Left colon (tissue), 2 donors: ENCODE measurements at regions not wholly inside any gene's neighbourhood (a gene's known extent, or its start where the extent isn't known, plus 50 kb on each side); places are given as distances from the start of the nearest gene placed in this dataset.
"Not testable (repeated sequence)": the region's sequence is repeated elsewhere in the genome, so short reads cannot be mapped to it uniquely, and the experiment has no call there.

Source experiments
- ATAC-seq: fragments of 200-7000 bp; cut with Tn5 transposase; one replicate; pipeline ENCODE4 v1.9.1; 2020; ENCODE audit warnings: mild to moderate bottlenecking, moderate library complexity
- DNase-seq, 2 donors: peaks; one replicate each; pipeline ENCODE4 v3.0.0-alpha.2; 2020
- intact Hi-C, 2 donors: fragments of 100-400 bp; cut with DNase I in 1 of 2; cut with micrococcal nuclease in 1 of 2; formaldehyde crosslinking; loops; one replicate each; pipeline versions ENCODE4 v1.11.2 to v1.14.0; 2022; cut with DNase I, micrococcal nuclease
- donor health status: DM: no; HTN: no; CAD: no.
- donor health status: DM: yes; HTN: yes; CAD: no.

DNA sequence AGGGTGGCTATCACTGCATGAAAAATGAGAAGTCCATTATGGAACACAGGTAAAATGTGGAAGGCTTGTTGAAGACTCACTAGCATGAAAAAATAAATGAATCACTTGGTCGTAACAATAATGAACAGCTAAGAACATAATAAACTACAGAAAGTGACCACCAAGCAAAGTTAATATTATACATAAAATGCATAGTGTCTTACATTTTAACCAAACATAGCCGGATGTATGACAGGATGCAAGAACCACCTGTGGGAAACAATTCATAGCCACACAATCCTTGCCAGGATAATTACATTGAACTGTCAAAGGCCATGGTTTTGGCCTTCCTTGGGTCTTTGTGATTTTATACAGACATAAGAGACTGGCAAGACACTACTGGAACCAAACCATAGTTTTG, 81.9 kb upstream of the ATXN3L start:
- DNase-seq = no peak
- intact Hi-C loops = no loop called here
- no peak for ATAC-seq

DNA sequence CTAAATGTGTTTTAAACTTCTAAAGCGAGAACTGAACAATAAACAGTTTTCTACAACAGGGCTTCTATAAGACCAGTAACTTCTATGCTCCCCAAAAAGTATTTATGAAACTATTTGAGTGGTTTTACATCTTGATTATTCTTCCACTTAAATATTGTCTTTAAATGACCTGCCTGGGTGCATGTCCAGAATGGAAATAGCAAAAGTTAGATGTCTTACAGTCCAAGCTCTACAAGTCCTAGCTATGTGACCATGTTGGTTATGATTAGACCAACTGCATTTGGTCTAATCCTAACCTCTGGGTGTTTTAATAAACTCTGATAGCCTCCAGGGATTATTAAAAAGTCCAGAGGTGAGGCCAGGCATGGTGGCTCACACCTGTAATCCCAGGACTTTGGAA, 79.0 kb upstream of the ATXN3L start:
- ATAC-seq (peak; percentile 46), DNase-seq (no peak)
- intact Hi-C loops = no loop called here

DNA sequence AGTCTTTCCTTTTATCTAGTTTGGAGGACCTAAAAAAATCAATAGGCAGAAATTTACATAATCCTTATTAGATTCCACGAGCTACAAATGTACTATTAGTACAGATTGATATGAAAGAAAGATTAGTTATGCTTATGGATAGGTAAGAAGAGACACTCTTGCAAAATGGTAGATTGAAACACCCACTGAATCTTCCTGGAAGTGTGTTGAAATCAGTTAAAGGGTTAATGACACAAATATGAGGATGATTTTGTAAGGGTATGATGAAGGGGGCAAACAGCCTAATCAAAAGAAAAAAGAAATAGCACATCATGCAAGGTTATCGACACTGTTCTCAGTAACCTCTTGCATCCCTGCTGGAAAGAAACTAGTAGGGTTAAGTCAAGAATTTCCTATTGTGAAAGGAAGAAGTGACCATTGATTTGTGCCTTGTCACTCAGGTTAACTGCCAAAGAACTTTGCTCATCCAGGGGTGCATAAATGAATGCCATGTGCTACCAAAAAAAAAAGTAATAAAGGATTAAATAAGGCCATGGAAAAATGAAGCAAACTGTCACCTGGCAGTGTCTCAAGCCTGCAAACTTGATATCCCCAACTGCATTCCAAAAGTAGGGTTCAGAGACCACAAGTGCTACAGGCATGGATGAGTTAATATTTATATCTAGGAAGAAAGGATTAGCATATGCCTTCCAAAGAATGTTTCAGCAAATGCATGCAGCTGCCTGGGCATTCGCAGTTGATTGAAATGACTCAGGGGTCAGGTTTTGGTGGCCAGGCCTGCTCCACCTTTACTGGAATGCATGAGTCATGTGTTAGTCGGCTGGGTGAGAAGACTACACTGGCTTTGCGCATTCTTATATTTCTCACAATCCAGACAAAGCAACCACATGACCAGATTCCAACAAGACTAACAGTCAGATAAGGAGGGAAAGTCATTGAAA, 78.3 kb upstream of the ATXN3L start:
- ATAC-seq = peak; percentile 90
- intact Hi-C loops = no loop called here
- DNase-seq = peak in 1 of 2 donors; percentile 39

GRCh38 chrX:13396924-13397323, 77.1 kb upstream of the ATXN3L start:
- DNase-seq = no peak
- ATAC-seq = no peak
- intact Hi-C loops = no loop called here

- ATAC-seq (no peak), DNase-seq (no peak)
Observed at GRCh38 chrX:13389501-13389900, 69.6 kb upstream of the ATXN3L start.

DNA sequence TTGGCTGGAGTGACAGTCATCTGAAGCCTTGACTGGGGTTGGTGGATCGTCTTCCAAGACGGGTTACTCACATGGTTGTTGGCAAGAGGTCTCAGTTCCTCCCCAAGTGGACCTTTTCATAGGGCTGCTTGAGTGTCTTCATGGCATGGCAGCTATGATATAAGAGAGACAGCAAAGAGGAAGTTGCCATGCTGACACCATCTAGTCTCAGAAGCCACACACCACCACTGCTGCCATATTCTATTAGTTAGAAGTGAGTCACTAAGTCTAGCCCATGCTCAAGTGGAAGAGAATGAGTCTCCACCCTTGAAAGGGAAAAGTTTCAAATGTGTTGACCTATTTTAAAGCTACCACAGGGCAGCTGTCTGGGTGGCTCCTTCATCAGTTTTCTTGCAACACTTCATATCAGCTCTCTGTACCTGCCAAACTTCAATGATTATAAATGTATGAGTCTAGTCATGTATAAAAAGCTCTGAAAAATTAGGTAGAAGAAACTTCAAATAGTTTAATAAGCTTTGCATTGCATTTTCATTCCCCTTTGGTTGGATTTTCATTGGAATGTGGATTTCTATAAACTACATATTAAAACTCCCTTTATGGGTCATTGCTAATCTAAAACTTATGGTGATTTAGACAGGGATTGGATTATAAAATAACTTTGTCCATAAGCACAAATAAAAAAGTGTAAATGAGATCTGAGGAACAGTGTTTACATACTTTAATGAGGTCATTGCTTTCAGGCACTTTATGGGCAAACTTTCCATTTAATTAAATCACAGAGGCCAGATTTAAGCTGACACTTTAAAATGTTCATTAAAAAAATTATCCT, 68.0 kb upstream of the ATXN3L start:
- intact Hi-C loops = no loop called here
- DNase-seq = no peak
- peak; percentile 58 for ATAC-seq

More at GRCh38 chrX:13389501-13389900, 69.6 kb upstream of the ATXN3L start:
- intact Hi-C loops = no loop called here

DNA sequence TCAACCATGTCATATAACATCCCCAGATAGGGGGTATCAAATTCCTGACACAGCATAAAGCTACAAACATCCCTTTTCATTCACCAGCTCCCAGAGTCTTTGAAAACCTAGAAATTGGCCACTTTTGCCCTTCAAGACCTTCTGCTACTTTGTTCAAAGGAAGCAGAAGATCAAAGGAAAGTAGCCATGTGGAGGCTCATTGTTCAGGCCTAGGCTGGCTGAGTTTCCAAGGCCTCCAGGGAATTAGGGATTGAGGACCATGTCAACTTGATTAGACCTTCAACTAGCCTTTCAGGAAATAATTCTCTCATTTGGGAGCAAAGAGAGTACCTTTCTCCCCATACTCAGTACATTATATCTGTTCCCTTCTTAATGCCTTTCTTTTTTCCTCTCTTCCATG, 66.8 kb upstream of the ATXN3L start:
- intact Hi-C loops = no loop called here
- ATAC-seq = no peak
- no peak for DNase-seq

GRCh38 chrX:13386092-13386491, 66.2 kb upstream of the ATXN3L start:
- no peak for DNase-seq
- intact Hi-C loops = no loop called here
- no peak for ATAC-seq

DNA sequence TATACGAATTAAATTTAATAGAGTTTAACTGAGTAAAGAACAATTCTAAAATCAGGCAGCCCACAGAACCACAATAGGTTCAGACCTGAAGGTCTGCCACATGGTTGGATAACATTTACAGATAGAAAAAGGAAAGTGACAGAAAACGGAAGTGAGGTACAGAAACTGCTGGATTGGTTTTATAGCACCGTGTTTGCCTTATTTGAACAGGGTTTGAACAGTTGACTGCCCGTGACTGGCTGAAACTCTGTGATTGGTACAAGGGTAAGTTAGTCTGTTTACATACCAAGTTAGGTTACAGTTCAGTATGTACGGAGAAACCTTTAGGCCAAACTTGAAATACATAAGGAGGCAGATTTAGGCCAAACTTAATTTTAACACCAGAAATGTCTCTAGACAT, 64.1 kb upstream of the ATXN3L start:
- intact Hi-C loops = no loop called here
- ATAC-seq = peak; percentile 59

DNA sequence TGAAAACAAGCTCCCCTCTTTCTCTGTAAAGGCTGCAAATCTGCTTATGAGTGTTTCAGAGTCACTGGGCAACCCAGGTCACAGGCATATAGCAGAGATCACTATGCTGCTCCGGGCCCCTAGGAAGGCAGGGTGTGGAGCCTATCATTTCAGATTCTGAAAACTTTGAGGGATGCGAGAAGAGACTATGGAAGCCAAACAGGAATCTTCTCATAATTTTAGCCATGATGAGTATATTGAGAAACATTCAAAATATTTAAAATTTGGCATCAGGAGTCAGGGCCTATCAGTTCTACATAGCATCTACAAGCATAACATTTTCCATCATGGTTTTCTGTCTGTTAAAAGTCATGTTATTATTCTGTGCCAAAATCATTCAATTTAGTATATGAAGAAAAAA, 61.7 kb upstream of the ATXN3L start:
- DNase-seq (no peak), ATAC-seq (no peak)
- intact Hi-C loops = no loop called here

More for the DNA sequence above, 64.1 kb upstream of the ATXN3L start:
- no peak for DNase-seq

- DNase-seq (no peak), ATAC-seq (no peak)
- intact Hi-C loops = no loop called here
Observed at GRCh38 chrX:13380211-13380610, 60.4 kb upstream of the ATXN3L start.

DNA sequence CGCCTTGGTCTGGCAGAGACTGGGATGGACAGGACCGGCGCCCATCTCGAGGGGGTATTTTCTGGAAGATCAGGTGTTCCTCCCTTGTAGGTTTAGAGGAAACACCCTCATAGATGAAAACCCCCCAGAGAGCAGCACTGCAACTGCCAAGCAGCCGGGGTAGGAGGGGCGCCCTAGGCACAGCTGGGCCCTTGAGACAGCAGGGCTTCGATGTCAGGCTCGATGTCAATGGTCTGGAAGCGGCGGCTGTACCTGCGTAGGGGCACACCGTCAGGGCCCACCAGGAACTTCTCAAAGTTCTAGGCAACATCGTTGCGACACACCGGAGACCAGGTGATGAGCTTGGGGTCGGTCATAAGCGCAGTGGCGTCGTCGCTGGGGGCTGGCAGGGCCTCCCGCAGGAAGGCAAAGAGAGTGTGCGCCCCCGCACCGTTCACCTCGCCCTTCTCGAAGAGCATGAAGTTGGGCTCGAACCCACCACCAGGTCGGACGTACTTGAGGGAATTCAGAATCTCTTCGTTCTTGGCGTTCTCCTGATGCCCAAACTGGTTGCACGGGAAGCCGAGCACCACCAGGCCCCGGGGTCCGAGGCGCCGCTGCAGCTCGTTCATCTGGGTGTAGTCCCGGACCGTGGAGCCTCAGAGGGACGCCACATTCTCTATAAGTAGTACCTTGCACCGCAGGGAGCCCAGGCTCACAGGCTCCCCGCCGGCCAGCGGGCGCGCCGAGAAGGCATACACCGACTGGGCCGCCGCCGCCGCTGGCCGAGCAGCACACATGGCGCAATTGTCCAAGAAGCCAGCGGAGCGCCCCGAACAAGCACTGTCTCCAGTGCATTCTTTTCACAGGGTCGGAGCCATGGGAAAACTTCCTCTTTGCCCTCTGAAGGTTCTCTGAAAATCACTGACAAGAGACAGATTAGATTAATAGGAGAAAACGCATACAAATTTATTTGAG, 59.0 kb upstream of the ATXN3L start:
- peak; percentile 56 for ATAC-seq
- intact Hi-C loops = not testable (repeated sequence)
- peak in 1 of 2 donors; percentile 26 for DNase-seq

DNA sequence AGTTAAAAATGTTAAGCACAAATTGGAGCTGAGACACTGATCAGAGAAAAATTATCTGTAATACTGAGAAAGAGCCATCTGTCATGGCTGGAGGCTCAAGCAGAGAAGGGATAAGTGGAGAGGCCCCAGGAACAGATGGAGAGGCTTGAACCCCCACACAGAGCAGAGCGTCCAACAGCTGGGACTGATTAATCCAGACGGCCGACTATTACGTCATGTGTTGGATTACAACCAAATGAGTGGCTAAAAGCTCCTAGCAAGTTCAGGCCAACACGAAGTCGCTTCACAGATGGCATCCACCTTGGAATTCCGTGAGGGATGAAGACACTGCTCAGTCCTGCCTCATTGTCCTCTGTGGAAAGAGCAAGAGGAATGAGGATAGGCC, 57.7 kb upstream of the ATXN3L start:
- no peak for DNase-seq
- ATAC-seq = no peak
- intact Hi-C loops = no loop called here

- ATAC-seq = no peak
- no peak for DNase-seq
- intact Hi-C loops = no loop called here
Observed at GRCh38 chrX:13376857-13377549, 57.1 kb upstream of the ATXN3L start.

GRCh38 chrX:13375596-13375995, 55.7 kb upstream of the ATXN3L start:
- DNase-seq, ATAC-seq, intact Hi-C loops: not testable (repeated sequence)

- ATAC-seq = no peak
- intact Hi-C loops = no loop called here
- no peak for DNase-seq
Observed at GRCh38 chrX:13374364-13374763, 54.5 kb upstream of the ATXN3L start.

- no peak for ATAC-seq
- no peak for DNase-seq
- intact Hi-C loops = no loop called here
Observed at GRCh38 chrX:13373431-13374187, 53.8 kb upstream of the ATXN3L start.

- no peak for ATAC-seq
Observed at GRCh38 chrX:13373027-13373426, 53.2 kb upstream of the ATXN3L start.

More at GRCh38 chrX:13373027-13373426, 53.2 kb upstream of the ATXN3L start:
- no peak for DNase-seq
- intact Hi-C loops = no loop called here
